ENCODE measurements at regions not wholly inside any gene's neighbourhood (a gene's known extent, or its start where the extent isn't known, plus 50 kb on each side); places are given as distances from the start of the nearest gene placed in this dataset.
A peak's percentile ranks its signal among the peaks of the same experiment; 100 is the strongest.

DNA sequence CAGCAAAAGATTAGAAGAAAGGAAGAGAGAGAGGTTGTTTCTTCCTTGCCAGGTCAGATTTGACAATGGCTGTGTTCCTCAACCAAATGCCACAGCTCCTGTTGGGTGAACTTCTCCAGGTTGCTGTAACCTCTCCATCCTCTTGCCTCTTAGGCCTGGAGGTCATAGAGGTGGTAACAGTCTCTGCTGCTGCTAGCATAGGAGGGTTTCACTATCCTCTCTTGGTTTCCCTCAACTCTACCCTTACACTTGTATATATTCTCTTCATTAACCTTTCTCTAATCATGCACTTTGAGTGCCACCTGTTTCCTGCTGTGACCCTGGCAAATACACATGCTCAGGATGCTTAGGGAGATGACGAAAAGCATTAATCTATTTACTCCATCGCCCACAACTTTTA lies 67.7 kb upstream of the HIF1A start:
- Mint-ChIP-seq H3K27ac (no peak overlapping the region), H3K4me3 (no peak overlapping the region), H3K4me1 (peaks cover 35% of the 10 kb centered on the region), H3K27me3 (no peaks in the 10 kb centered on the region), H3K36me3 (ENCODE audit: low read depth) (no peaks in the 10 kb centered on the region), H3K9me3 (ENCODE audit: low read depth) (no peaks in the 10 kb centered on the region)
- intact Hi-C loops (cut with DNase I, micrococcal nuclease), result no loop called here
- ATAC-seq, result no peak
- no peak for DNase-seq
- ChIA-PET CTCF (interaction anchor here (0.7 kb wide), 1 partner anchor 92 kb away, joined by 3 read pairs; no protein-coding TSS in a partner anchor), POLR2A (no interaction called here)

DNA sequence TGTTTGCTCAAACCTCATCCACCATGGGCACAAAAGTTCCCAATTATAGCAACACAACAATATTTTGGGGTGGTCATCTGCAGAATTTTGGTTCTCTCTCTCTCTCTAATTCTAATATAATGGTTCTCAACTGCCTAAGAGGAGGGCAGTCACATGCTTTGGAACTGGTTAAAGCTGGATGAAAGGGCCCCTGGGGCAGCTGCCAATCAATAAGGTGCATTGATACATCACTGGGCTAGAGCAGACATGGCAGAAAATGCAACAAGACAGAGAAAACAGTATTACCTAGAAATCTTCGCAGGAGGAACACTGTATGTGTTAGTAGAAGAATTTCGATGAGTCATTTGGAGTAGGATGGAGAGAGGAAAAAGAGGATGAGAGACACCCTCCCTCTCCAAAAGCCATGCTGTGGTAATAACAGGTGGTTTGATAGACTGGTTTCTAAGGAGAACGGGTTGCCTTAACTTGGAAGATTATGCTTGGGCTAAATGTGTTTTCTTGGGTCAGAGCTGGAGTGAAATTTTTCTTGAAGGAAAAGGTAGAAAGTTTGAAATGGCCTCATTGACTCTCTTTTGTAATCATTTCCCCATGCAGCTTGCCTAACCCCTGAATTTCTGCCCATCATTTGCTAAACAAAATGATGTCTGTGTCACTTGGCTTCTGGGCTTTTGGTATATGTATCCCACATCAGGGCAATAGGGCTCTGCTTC lies 67.1 kb upstream of the HIF1A start:
- ChIA-PET CTCF (no interaction called here), POLR2A (no interaction called here)
- H3K9me3 Mint-ChIP-seq (ENCODE audit: low read depth), result no peaks in the 10 kb centered on the region
- H3K4me3 Mint-ChIP-seq, result no peak overlapping the region
- intact Hi-C loops (cut with DNase I, micrococcal nuclease), result no loop called here
- H3K27me3 Mint-ChIP-seq, result no peaks in the 10 kb centered on the region
- no peaks in the 10 kb centered on the region for H3K36me3 Mint-ChIP-seq (ENCODE audit: low read depth)
- ATAC-seq, result no peak
- H3K27ac Mint-ChIP-seq, result no peak overlapping the region
- peaks cover 33% of the 10 kb centered on the region for H3K4me1 Mint-ChIP-seq
- DNase-seq, result no peak

DNA sequence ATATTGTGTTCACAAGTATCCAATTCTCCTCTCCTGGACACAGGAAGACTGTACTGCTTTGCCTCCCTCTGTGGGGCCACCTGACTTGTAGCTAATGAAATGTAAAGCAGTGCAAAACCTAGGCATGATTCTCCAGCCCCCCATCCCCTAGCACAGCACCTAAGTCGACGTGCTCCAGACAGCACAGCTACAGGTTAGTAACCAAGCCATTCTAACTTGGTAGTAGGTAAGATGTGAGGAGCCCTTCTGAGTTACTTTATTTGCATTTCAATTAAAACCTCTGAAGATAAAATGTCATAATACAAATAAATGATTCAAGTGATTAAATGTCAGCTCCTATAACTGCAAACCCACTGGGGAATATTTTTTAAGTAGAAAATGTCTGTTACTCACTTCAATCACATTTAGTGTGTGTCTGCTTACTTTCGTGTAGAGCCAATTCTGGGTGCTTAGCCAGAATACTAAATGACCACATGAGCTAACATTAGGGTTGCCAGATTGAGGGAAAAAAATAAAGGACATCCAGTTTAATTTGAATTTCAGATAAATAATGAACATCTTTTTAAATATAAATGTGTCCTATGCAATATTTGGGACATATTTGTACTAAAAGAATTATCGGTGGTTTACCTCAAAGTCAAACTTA lies 64.8 kb upstream of the HIF1A start:
- Mint-ChIP-seq H3K4me3 (no peak overlapping the region), H3K27me3 (no peaks in the 10 kb centered on the region), H3K9me3 (ENCODE audit: low read depth) (peaks cover 2% of the 10 kb centered on the region), H3K36me3 (ENCODE audit: low read depth) (peaks cover 2% of the 10 kb centered on the region), H3K27ac (no peak overlapping the region), H3K4me1 (peaks cover 21% of the 10 kb centered on the region)
- no peak for ATAC-seq
- intact Hi-C loops (cut with DNase I, micrococcal nuclease), result no loop called here
- DNase-seq, result no peak
- ChIA-PET CTCF (interaction anchor here (0.7 to 1.3 kb wide), 5 partner anchors 18 to 293 kb away, joined by 3 read pairs; no protein-coding TSS in a partner anchor), POLR2A (interaction anchor here (1.0 kb wide), 1 partner anchor 18 kb away, joined by 5 read pairs; no protein-coding TSS in a partner anchor)

DNA sequence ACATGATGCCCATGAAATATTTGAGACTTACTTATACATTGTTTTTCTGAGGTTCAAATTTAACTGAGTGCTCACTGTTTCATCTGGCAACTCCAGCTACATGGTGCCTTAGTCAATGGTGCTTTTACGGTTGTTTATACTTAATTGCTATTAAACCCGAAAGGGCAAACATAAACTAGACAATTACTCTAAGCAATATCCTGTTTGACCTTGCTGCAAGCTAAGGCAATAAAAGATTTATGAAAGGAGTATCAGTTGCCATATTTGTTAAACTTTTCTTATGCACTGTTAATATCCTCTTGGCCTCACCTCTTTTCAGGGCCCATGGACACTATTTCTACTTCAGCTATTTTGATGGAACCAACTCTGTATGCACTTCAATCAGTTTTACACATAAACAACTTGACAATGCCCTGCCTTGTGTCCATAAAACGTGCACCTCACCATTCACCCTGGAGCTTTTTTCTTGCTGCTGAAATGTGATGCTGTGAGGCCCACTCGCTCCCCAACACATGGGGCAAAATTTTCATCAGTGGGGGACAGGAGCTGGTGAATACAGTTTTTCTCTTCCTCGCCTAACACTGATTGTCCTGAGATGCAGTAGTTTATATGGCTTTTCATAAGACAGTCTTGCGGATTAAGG lies 64.1 kb upstream of the HIF1A start:
- no peak overlapping the region for H3K27ac Mint-ChIP-seq
- DNase-seq, result no peak
- intact Hi-C loops (cut with DNase I, micrococcal nuclease), result no loop called here
- ATAC-seq, result no peak
- H3K27me3 Mint-ChIP-seq, result no peaks in the 10 kb centered on the region
- peaks cover 21% of the 10 kb centered on the region for H3K4me1 Mint-ChIP-seq
- CTCF ChIA-PET, result interaction anchor here (0.7 to 1.3 kb wide), 5 partner anchors 17 to 293 kb away, joined by 3 read pairs; no protein-coding TSS in a partner anchor
- POLR2A ChIA-PET, result interaction anchor here (1.0 kb wide), 1 partner anchor 18 kb away, joined by 5 read pairs; no protein-coding TSS in a partner anchor
- H3K36me3 Mint-ChIP-seq (ENCODE audit: low read depth), result peaks cover 2% of the 10 kb centered on the region
- H3K9me3 Mint-ChIP-seq (ENCODE audit: low read depth), result peaks cover 6% of the 10 kb centered on the region
- H3K4me3 Mint-ChIP-seq, result no peak overlapping the region

DNA sequence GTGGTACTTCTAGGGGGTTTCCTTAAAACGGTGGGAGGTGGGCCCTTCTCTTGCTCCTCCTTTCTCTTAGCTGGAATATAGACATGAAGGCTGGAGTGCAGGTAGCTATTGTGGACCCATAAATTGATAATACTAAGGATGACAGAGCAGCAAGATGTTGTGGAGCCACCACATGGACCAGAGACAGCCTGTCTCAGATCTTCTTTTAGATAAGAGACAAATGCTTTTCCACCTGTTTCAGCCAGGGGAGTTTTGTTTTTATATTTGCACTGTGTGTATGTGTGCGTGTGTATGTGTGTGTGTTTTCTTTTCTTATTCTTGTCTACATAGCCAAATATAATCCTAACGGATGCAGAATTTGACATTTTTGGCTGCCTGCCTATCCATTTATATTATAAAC lies 62.9 kb upstream of the HIF1A start:
- peaks cover 26% of the 10 kb centered on the region for H3K4me1 Mint-ChIP-seq
- H3K9me3 Mint-ChIP-seq (ENCODE audit: low read depth), result peaks cover 9% of the 10 kb centered on the region
- ATAC-seq, result no peak
- H3K36me3 Mint-ChIP-seq (ENCODE audit: low read depth), result peaks cover 2% of the 10 kb centered on the region
- no peak overlapping the region for H3K27ac Mint-ChIP-seq
- ChIA-PET CTCF (interaction anchor here (0.8 kb wide), 1 partner anchor 10 kb away, joined by 3 read pairs; no protein-coding TSS in a partner anchor), POLR2A (no interaction called here)
- no peaks in the 10 kb centered on the region for H3K27me3 Mint-ChIP-seq
- no peak for DNase-seq
- no peak overlapping the region for H3K4me3 Mint-ChIP-seq
- intact Hi-C loops (cut with DNase I, micrococcal nuclease), result no loop called here

DNA sequence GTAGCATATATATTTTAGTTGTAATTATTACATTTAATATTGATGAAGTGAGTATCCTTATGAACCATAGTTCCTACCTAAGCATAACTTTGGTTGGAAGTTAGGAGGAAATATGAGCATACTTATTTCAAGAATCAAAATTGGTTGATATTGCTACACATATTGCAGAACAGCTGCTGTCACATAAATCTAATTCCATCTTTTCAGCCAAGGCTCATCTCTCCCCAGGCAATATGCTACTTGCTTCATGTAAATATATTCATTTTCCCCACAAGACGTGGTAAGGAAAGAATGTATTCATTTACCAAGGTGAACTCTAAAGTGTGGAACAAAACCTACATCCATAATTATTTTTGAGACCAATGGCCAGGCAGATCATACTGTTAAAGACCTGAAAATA lies 62.5 kb upstream of the HIF1A start:
- POLR2A ChIA-PET, result no interaction called here
- intact Hi-C loops (cut with DNase I, micrococcal nuclease), result no loop called here
- no peak overlapping the region for H3K4me3 Mint-ChIP-seq

DNA sequence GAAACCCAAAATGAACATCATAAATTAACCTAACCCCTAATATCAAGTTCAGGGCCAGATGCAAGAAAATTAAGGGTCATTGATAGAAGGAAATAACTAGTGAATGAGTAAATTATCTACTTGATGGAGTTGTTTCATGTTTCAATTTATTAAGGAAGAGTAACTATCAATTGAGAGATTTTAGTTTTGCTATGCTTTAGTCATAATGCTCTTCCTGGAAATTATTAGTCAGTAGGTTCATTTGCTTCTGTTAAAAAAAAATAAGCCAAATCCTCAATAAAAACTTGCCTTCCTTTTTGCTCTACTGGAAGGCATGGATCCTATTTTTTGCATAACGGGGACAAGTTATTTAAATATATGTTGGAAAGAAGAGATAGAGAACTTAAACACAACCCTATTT lies 59.0 kb upstream of the HIF1A start:
- Mint-ChIP-seq H3K4me3 (no peak overlapping the region), H3K9me3 (ENCODE audit: low read depth) (peaks cover 9% of the 10 kb centered on the region), H3K36me3 (ENCODE audit: low read depth) (peaks cover 2% of the 10 kb centered on the region), H3K4me1 (peaks cover 22% of the 10 kb centered on the region), H3K27me3 (no peaks in the 10 kb centered on the region), H3K27ac (peak overlapping the region; percentile 49)
- ChIA-PET CTCF (interaction anchor here (1.0 to 1.5 kb wide), 2 partner anchors 16 to 160 kb away, joined by 3 read pairs; no protein-coding TSS in a partner anchor), POLR2A (no interaction called here)
- no peak for DNase-seq
- no peak for ATAC-seq
- intact Hi-C loops (cut with DNase I, micrococcal nuclease), result no loop called here

More for the DNA sequence above, 62.5 kb upstream of the HIF1A start:
- ATAC-seq (no peak), DNase-seq (no peak)
- Mint-ChIP-seq H3K9me3 (ENCODE audit: low read depth) (peaks cover 9% of the 10 kb centered on the region), H3K36me3 (ENCODE audit: low read depth) (peaks cover 2% of the 10 kb centered on the region), H3K4me1 (peaks cover 22% of the 10 kb centered on the region), H3K27me3 (no peaks in the 10 kb centered on the region), H3K27ac (no peak overlapping the region)
- CTCF ChIA-PET, result interaction anchor here (0.8 kb wide), 1 partner anchor 10 kb away, joined by 3 read pairs; no protein-coding TSS in a partner anchor

DNA sequence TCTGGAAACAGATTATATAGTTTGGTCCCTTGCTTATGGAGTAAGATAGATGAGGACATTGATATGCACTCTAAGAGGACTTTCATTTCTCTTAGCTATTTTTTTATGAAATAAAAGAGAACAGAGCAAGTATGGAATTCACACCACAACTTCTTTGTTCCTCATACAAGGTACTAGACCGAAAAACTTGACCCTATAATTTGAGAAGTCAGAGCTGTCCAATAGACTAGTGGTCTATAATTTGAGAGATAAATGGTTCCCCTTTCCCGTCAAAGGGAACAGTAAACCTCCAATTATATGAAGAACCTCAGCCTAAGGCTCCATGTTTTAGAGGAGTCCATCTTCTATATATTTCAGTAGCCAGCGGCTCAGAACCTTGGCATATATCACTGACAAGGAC lies 58.5 kb upstream of the HIF1A start:
- peaks cover 9% of the 10 kb centered on the region for H3K9me3 Mint-ChIP-seq (ENCODE audit: low read depth)
- intact Hi-C loops (cut with DNase I, micrococcal nuclease), result no loop called here
- DNase-seq, result no peak
- ChIA-PET POLR2A (no interaction called here), CTCF (interaction anchor here (1.0 to 1.5 kb wide), 2 partner anchors 16 to 160 kb away, joined by 3 read pairs; no protein-coding TSS in a partner anchor)
- no peak overlapping the region for H3K4me3 Mint-ChIP-seq
- no peak for ATAC-seq
- H3K36me3 Mint-ChIP-seq (ENCODE audit: low read depth), result peaks cover 2% of the 10 kb centered on the region
- H3K27ac Mint-ChIP-seq, result peak overlapping the region; percentile 49
- no peaks in the 10 kb centered on the region for H3K27me3 Mint-ChIP-seq
- peaks cover 22% of the 10 kb centered on the region for H3K4me1 Mint-ChIP-seq

DNA sequence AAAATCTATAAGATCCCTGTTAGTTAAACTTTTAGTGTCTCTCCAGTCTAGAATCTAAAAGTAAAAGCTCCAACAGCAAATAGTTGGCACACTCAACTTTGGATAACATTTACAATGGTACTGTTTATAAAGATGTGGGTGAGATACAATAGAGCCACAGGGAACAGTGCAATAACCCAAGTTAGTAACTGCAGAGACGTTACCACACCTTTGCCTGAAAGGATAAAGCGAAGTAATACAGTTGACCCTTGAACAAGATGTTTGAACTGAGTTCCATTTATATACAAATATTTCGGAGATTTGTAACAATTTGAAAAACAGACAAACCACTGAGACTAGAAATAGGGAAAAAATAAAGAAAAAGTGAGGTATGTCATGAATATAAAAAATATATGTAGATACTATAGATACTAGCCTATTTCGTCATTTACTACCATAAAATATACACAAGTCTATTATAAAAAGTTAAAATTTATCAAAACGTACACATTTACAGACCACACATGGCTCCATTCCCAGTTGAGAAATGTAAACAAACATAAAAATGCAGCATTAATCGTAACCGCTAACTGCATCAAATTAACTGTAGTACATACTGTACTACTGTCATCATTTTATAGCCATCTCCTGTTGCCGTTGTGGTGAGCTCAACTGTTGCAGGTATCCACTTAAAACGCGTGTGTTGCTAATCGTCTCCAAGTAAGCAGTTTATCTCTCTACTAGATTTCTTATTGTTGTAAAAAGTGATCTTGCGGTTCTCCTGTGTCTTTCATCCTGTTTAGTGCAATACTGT lies 56.5 kb upstream of the HIF1A start:
- intact Hi-C loops (cut with DNase I, micrococcal nuclease), result no loop called here
- Mint-ChIP-seq H3K4me3 (no peak overlapping the region), H3K4me1 (peaks cover 33% of the 10 kb centered on the region), H3K27ac (no peak overlapping the region), H3K9me3 (ENCODE audit: low read depth) (peaks cover 9% of the 10 kb centered on the region), H3K36me3 (ENCODE audit: low read depth) (peaks cover 2% of the 10 kb centered on the region), H3K27me3 (no peaks in the 10 kb centered on the region)
- DNase-seq, result no peak
- ChIA-PET POLR2A (no interaction called here), CTCF (interaction anchor here (1.1 kb wide), 2 partner anchors 15 to 168 kb away, joined by 3 to 4 read pairs; no protein-coding TSS in a partner anchor)
- ATAC-seq, result no peak

DNA sequence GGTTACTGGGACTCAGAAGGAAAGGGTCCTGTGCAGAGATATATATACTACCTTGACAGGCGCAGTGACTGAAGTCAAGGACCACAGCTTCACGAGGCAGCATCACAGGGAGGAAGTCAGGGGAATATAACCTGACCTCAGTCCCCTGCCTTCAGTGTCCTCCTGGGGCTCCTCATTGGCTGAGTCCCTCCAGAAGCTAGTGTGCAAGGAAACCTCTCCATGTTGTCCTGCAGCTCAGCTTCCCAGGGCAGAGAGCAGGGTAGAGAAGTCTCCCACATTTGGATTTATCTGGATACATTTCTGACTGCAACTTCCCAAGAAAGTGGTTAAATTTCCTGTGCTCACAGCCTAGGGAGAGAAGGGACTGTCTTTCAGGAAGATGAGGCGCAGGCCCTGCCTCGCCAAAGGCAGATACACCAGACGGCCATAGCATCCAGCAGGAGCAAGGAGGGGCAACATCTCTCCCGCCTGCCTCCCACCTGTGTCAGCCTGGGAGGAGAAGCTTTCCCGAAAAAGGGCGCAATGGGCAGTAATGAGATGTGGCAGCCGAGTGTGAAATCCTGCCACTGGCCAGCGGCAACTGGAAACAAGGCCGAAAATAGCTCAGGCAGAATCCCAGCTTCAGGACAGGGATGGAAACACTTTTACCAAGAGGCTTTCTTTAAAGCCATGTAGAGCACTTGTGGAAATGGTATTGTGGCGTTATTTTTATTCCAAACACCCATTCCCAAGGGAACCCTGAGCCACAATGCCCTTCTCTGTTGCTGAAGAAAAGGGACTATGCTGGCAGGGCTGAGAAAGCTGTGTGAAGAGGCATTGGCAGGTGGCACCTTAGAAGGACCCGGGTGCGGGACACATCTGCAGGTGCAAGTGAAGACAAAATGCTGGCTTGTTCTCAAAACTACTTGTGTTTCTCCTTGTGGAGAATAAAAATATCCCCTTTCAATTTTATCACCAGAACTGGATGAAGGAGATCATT lies 54.9 kb upstream of the HIF1A start:
- Mint-ChIP-seq H3K9me3 (ENCODE audit: low read depth) (peaks cover 7% of the 10 kb centered on the region), H3K36me3 (ENCODE audit: low read depth) (no peaks in the 10 kb centered on the region), H3K4me1 (peaks cover 40% of the 10 kb centered on the region), H3K27me3 (no peaks in the 10 kb centered on the region), H3K27ac (no peak overlapping the region), H3K4me3 (no peak overlapping the region)
- DNase-seq (no peak), ATAC-seq (no peak)
- intact Hi-C loops (cut with DNase I, micrococcal nuclease), result no loop called here
- ChIA-PET CTCF (interaction anchor here (0.5 to 1.3 kb wide), 2 partner anchors 16 to 152 kb away, joined by 3 read pairs; no protein-coding TSS in a partner anchor), POLR2A (interaction anchor here (0.7 kb wide), 1 partner anchor 67 kb away, joined by 4 read pairs; no protein-coding TSS in a partner anchor)
